A673 (cell line): ENCODE measurements at regions not wholly inside any gene's neighbourhood (a gene's known extent, or its start where the extent isn't known, plus 50 kb on each side); places are given as distances from the start of the nearest gene placed in this dataset.

Source experiments
- BruUV-seq: library from RNA; stranded (reverse); fragments of 400-500 nt; replicated peaks from 2 replicates; lab custom pipeline; 2021; lab: Mats Ljungman, UMichigan
- CTCF ChIA-PET: fragments of 300-600 bp; sonication (Branson Sonifier 250); formaldehyde crosslinking; loops from one replicate; lab custom pipeline; 2022; ENCODE audit warnings: antibody characterized with exemption; lab: Charles Lee
- POLR2A ChIA-PET: fragments of 300-600 bp; sonication (Branson Sonifier 250); formaldehyde crosslinking; loops from one replicate; lab custom pipeline; 2022; ENCODE audit warnings: antibody characterized with exemption; ENCODE audit not compliant: low non-redundant PET; lab: Charles Lee
- DNase-seq: peaks from one replicate; pipeline ENCODE4 v3.0.0-alpha.2; 2015; ENCODE audit warnings: low spot score
- H3K27ac ChIP-seq: fragments of 200-600 bp; sonication (generic); 2 replicates; pipeline ENCODE4 v1.5.1; 2016; ENCODE audit warnings: mixed run types, low read depth, mild to moderate bottlenecking, mixed read lengths, antibody characterized with exemption, low read length; ENCODE audit not compliant: poor library complexity, severe bottlenecking
- H3K27me3 ChIP-seq: fragments of 200-600 bp; sonication (generic); replicated peaks from 2 replicates; pipeline ENCODE4 v1.6.1; 2017; ENCODE audit warnings: mixed run types, low read depth, mild to moderate bottlenecking, mixed read lengths, antibody characterized with exemption, low read length; ENCODE audit not compliant: insufficient read depth, poor library complexity
- H3K36me3 ChIP-seq: fragments of 200-600 bp; sonication (generic); 2 replicates; pipeline ENCODE4 v1.6.1; 2016; ENCODE audit warnings: mixed run types, mild to moderate bottlenecking, mixed read lengths, antibody characterized with exemption, low read length; ENCODE audit not compliant: insufficient read depth, poor library complexity, severe bottlenecking
- H3K4me1 ChIP-seq: fragments of 200-600 bp; sonication (generic); 2 replicates; pipeline ENCODE4 v1.6.1; 2017; ENCODE audit warnings: mixed run types, mild to moderate bottlenecking, mixed read lengths, antibody characterized with exemption, low read length; ENCODE audit not compliant: insufficient read depth, poor library complexity, severe bottlenecking
- H3K4me3 ChIP-seq: fragments of 200-600 bp; sonication (generic); 2 replicates; pipeline ENCODE4 v1.5.1; 2016; ENCODE audit warnings: low read depth, mixed run types, mild to moderate bottlenecking, mixed read lengths, low read length; ENCODE audit not compliant: poor library complexity, severe bottlenecking
- H3K9me3 ChIP-seq: fragments of 200-600 bp; sonication (generic); 2 replicates; pipeline ENCODE4 v1.6.1; 2016; ENCODE audit warnings: mixed run types, low read depth, mild to moderate bottlenecking, mixed read lengths, antibody characterized with exemption, low read length; ENCODE audit not compliant: poor library complexity, severe bottlenecking
- CTCF ChIP-seq: fragments of 300-800, 200-600 bp; sonication (generic); conservative IDR thresholded peaks from 2 replicates; pipeline ENCODE4 v1.5.1; 2017; ENCODE audit warnings: low read depth, mild to moderate bottlenecking, antibody characterized with exemption, low read length, moderate library complexity, mixed read lengths
- EZH2 ChIP-seq: fragments of 200-600 bp; sonication (generic); IDR thresholded peaks from 2 replicates; pipeline ENCODE4 v1.6.1; 2017; ENCODE audit warnings: borderline replicate concordance, low read depth, mild to moderate bottlenecking, mixed read lengths, antibody characterized with exemption, low read length; ENCODE audit not compliant: poor library complexity, severe bottlenecking
- intact Hi-C: fragments of 100-400 bp; cut with micrococcal nuclease; formaldehyde crosslinking; loops from one replicate; pipeline ENCODE4 v1.10.0; 2022; ENCODE audit not compliant: unreplicated experiment

GRCh38 chr18:67300498-67300897, 216.0 kb downstream of the DSEL start:
- H3K36me3 ChIP-seq, result no peaks in the 10 kb centered on the region
- no peak overlapping the region for H3K4me3 ChIP-seq
- no peak overlapping the region for H3K27ac ChIP-seq
- TF ChIP-seq EZH2 (no peak), CTCF (no peak)
- intact Hi-C loops, result no loop called here
- POLR2A ChIA-PET, result no interaction called here
- H3K4me1 ChIP-seq, result no peaks in the 10 kb centered on the region
- CTCF ChIA-PET, result no interaction called here
- peaks cover 16% of the 10 kb centered on the region for H3K9me3 ChIP-seq
- H3K27me3 ChIP-seq, result no peaks in the 10 kb centered on the region
- no peak for DNase-seq
- no TSS peak for BruUV-seq

GRCh38 chr18:67292814-67293213, 223.7 kb downstream of the DSEL start:
- Histone ChIP-seq H3K27me3 (no peaks in the 10 kb centered on the region), H3K4me3 (no peak overlapping the region), H3K4me1 (no peaks in the 10 kb centered on the region), H3K9me3 (no peaks in the 10 kb centered on the region), H3K27ac (no peak overlapping the region), H3K36me3 (no peaks in the 10 kb centered on the region)
- CTCF ChIA-PET, result no interaction called here
- no peak for TF ChIP-seq CTCF
- TF ChIP-seq EZH2, result no peak
- POLR2A ChIA-PET, result no interaction called here
- intact Hi-C loops, result no loop called here
- no peak for DNase-seq
- no TSS peak for BruUV-seq

GRCh38 chr18:67290421-67290820, 226.1 kb downstream of the DSEL start:
- BruUV-seq, result no TSS peak
- TF ChIP-seq EZH2 (no peak), CTCF (no peak)
- CTCF ChIA-PET, result no interaction called here

More at GRCh38 chr18:67290421-67290820, 226.1 kb downstream of the DSEL start:
- intact Hi-C loops, result no loop called here
- DNase-seq, result no peak
- Histone ChIP-seq H3K36me3 (no peaks in the 10 kb centered on the region), H3K4me1 (no peaks in the 10 kb centered on the region), H3K27ac (no peak overlapping the region), H3K4me3 (no peak overlapping the region), H3K27me3 (no peaks in the 10 kb centered on the region), H3K9me3 (no peaks in the 10 kb centered on the region)
- POLR2A ChIA-PET, result no interaction called here
